ENCODE measurements at regions not wholly inside any gene's neighbourhood (a gene's known extent, or its start where the extent isn't known, plus 50 kb on each side); places are given as distances from the start of the nearest gene placed in this dataset.

DNA sequence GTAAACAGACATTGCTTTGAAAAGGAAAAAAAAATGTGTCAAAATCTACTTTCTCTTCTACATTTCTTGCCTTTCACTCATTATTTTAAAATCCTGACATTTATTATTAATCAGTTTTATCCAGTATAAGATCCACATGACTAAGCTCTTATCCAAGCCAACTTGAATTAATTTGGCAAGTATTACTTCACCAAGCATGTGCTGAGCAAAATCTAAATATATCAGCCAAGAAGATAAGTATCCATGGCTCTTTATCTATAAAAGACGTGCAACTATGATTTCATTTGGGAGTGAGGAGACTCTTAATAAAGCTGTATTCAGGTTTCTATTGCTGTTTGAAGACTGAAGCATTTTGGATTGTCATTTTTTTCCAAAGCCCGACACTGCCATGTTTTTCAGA lies 221.3 kb downstream of the TRIM36 start:
- FAIRE-seq (no peak), DNase-seq (ENCODE audit: low read depth in 1 of 2, low spot score in 2 of 2) (no peak)
- ChIA-PET POLR2A (ENCODE audit: partially characterized antibody) (no interaction called here), CTCF (ENCODE audit: partially characterized antibody) (no interaction called here)
- Histone ChIP-seq H2BK12ac (ENCODE audit: low read depth, low read length) (no peak overlapping the region), H2BK15ac (ENCODE audit: low read length) (no peak overlapping the region), H3K4me2 (ENCODE audit: insufficient read depth in 1 of 2, low read depth in 2 of 2, low read length in 2 of 2) (no peak overlapping the region), H2BK5ac (ENCODE audit: low read depth, low read length) (no peak overlapping the region), H3K14ac (ENCODE audit: insufficient read length) (no peak overlapping the region), H2AK5ac (ENCODE audit: low read depth, low read length) (no peak overlapping the region), H3K9me3 (ENCODE audit: insufficient read depth in 2 of 2, low read depth in 1 of 2, low read length in 1 of 2) (peaks cover 0 to 3% of the 10 kb centered on the region in 2 experiments; a peak in 1 of 4 replicates), H4K8ac (ENCODE audit: extremely low read depth, insufficient read depth, low read length) (no peak overlapping the region), H3K23ac (ENCODE audit: insufficient read length) (no peak overlapping the region), H3K56ac (replicated peaks; ENCODE audit: insufficient read length, low read depth, low read length) (no peak overlapping the region), H3K79me1 (ENCODE audit: low read depth, low read length) (no peaks in the 10 kb centered on the region), H3K18ac (ENCODE audit: extremely low read depth, low read length) (no peak overlapping the region), H2BK120ac (replicated peaks; ENCODE audit: low read depth, low read length) (no peak overlapping the region), H4K20me1 (replicated peaks in 1 of 2; ENCODE audit: control insufficient read depth in 1 of 2, insufficient read depth in 2 of 2, low read length in 2 of 2) (no peaks in the 10 kb centered on the region), H3K4me3 (ENCODE audit: extremely low read depth in 1 of 4, insufficient read depth in 2 of 4, low read depth in 3 of 4, low read length in 4 of 4) (no peak overlapping the region), H3K27me3 (replicated peaks in 1 of 4; ENCODE audit: control insufficient read depth in 3 of 4, extremely low read depth in 1 of 4, insufficient read depth in 3 of 4, low read length in 3 of 4) (no peaks in the 10 kb centered on the region), H3K4me1 (replicated peaks in 1 of 4; ENCODE audit: control insufficient read depth in 3 of 4, insufficient read depth in 4 of 4, low read length in 3 of 4) (no peaks in the 10 kb centered on the region), H3K79me2 (ENCODE audit: control insufficient read depth in 1 of 2, insufficient read depth in 2 of 2, low read length in 2 of 2) (no peaks in the 10 kb centered on the region), H4K91ac (replicated peaks; ENCODE audit: insufficient read length, low read length) (no peak overlapping the region), H3K27ac (ENCODE audit: low read depth, low read length) (no peak overlapping the region), H3K4ac (replicated peaks; ENCODE audit: insufficient read length, low read depth, low read length) (no peak overlapping the region), H3K9ac (replicated peaks in 1 of 4; ENCODE audit: extremely low read depth in 1 of 4, low read depth in 3 of 4, low read length in 3 of 4) (no peak overlapping the region), H3K36me3 (ENCODE audit: control insufficient read depth in 2 of 4, insufficient read depth in 4 of 4, low read length in 3 of 4) (no peaks in the 10 kb centered on the region), H4K5ac (ENCODE audit: insufficient read length, low read depth, low read length) (no peak overlapping the region), H3K23me2 (ENCODE audit: low read depth, low read length) (no peaks in the 10 kb centered on the region), H2BK20ac (ENCODE audit: low read length) (no peak overlapping the region), H2AFZ (ENCODE audit: low read length) (no peak overlapping the region)
- 86% methylated on average over 2 of the region's 2 CpGs; no CpG with 5 or more reads in 1 of the 2 experiments for WGBS, 2 experiments (ENCODE audit: extremely low coverage in 1 of 2, insufficient coverage in 1 of 2, insufficient read length in 1 of 2, insufficient replicate concordance in 2 of 2, low coverage in 1 of 2, low lambda C conversion rate in 2 of 2, missing lambda C conversion rate in 1 of 2)
- TF ChIP-seq, protein P1, sequence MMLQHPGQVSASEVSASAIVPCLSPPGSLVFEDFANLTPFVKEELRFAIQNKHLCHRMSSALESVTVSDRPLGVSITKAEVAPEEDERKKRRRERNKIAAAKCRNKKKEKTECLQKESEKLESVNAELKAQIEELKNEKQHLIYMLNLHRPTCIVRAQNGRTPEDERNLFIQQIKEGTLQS (IDR thresholded peaks at IDR 0.05; ENCODE audit: insufficient read depth, low read depth, low read length): no peak
- TF ChIP-seq KDM4A (IDR thresholded peaks at IDR 0.05; ENCODE audit: low read depth, low read length, severe bottlenecking): no peak
- TF ChIP-seq NRF1 (IDR thresholded peaks at IDR 0.05; ENCODE audit: low read depth, low read length): no peak
- TF ChIP-seq, protein P2, sequence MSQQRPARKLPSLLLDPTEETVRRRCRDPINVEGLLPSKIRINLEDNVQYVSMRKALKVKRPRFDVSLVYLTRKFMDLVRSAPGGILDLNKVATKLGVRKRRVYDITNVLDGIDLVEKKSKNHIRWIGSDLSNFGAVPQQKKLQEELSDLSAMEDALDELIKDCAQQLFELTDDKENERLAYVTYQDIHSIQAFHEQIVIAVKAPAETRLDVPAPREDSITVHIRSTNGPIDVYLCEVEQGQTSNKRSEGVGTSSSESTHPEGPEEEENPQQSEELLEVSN (IDR thresholded peaks at IDR 0.05): no peak
- no peak for TF ChIP-seq SAP30 (IDR thresholded peaks at IDR 0.05; ENCODE audit: insufficient read depth, insufficient replicate concordance, low read length)
- no peak for TF ChIP-seq KDM1A (IDR thresholded peaks at IDR 0.05; ENCODE audit: borderline replicate concordance, low read length)
- TF ChIP-seq SUZ12 (IDR thresholded peaks at IDR 0.05; ENCODE audit: low read length): no peak
- no peak for TF ChIP-seq EGR1 (IDR thresholded peaks at IDR 0.05; ENCODE audit: borderline replicate concordance, low read depth, low read length)

Measured in H1 (cell line).